IPS DF 6.9 (cell line): ENCODE measurements at regions not wholly inside any gene's neighbourhood (a gene's known extent, or its start where the extent isn't known, plus 50 kb on each side); places are given as distances from the start of the nearest gene placed in this dataset.

ENCODE experiments used
- DNase-seq: peaks from one replicate; pipeline ENCODE4 v3.0.0-alpha.2; 2013; ENCODE audit warnings: low read depth, low spot score
- H3K27ac ChIP-seq: one replicate; pipeline ENCODE4 v1.5.1; 2013; ENCODE audit warnings: low read length, control low read depth
- H3K27me3 ChIP-seq: 2 replicates; pipeline ENCODE4 v1.6.1; 2013; ENCODE audit warnings: mild to moderate bottlenecking, low read length; ENCODE audit not compliant: control insufficient read depth, insufficient read depth
- H3K36me3 ChIP-seq: 2 replicates; pipeline ENCODE4 v1.6.1; 2013; ENCODE audit warnings: low read length; ENCODE audit not compliant: control insufficient read depth, insufficient read depth
- H3K4me1 ChIP-seq: 2 replicates; pipeline ENCODE4 v1.6.1; 2013; ENCODE audit warnings: low read length; ENCODE audit not compliant: control insufficient read depth, insufficient read depth
- H3K4me3 ChIP-seq: 2 replicates; pipeline ENCODE4 v1.5.1; 2013; ENCODE audit warnings: mild to moderate bottlenecking, low read length
- H3K9me3 ChIP-seq: 2 replicates; pipeline ENCODE4 v1.6.1; 2013; ENCODE audit warnings: low read length, inconsistent platforms; ENCODE audit not compliant: control insufficient read depth, insufficient read depth
- WGBS: extraction: QIAGEN DNeasy Blood & Tissue Kit; methylation state at CpG from one replicate; pipeline ENCODE4 v1.1.7; 2013; ENCODE audit warnings: mixed read lengths, missing lambda C conversion rate; ENCODE audit not compliant: insufficient read length, insufficient coverage; 5-methylcytosine and 5-hydroxymethylcytosine counted together

GRCh38 chr13:60757501-60758215 is 360.6 kb downstream of the TDRD3 start:
- no peak for DNase-seq
- WGBS = no CpG with 5 or more reads among the region's 7 CpGs
- H3K4me3 ChIP-seq = no peak overlapping the region
- no peak overlapping the region for H3K27ac ChIP-seq
- H3K4me1 ChIP-seq = peaks cover 2% of the 10 kb centered on the region; the same call in 1 of the 2 replicates
- H3K36me3 ChIP-seq = no peaks in the 10 kb centered on the region
- no peaks in the 10 kb centered on the region for H3K9me3 ChIP-seq
- H3K27me3 ChIP-seq = no peaks in the 10 kb centered on the region

DNA sequence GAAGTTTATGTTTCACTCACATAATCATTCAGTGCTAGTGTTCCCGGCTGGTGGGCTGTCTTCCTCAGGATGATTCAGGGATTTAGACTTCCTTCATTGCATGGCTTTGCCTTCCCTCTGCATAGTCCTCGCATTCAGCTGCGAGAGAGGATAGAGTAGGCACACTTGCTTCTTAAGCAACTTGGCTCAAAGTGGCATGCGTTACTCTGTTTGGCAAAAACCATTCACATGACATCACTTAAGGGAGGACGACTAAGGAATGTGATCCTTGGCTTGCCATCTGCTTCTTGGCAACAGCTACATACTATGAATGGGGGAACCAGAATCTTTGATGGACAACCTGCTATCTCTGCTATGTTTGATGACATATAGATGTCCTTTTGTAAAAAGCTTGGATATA is 359.3 kb downstream of the TDRD3 start:
- Histone ChIP-seq H3K27me3 (no peaks in the 10 kb centered on the region), H3K4me3 (no peak overlapping the region), H3K36me3 (no peaks in the 10 kb centered on the region), H3K27ac (no peak overlapping the region), H3K4me1 (peaks cover 2% of the 10 kb centered on the region; the same call in 1 of the 2 replicates), H3K9me3 (no peaks in the 10 kb centered on the region)
- WGBS = no CpG with 5 or more reads among the region's 5 CpGs
- no peak for DNase-seq

DNA sequence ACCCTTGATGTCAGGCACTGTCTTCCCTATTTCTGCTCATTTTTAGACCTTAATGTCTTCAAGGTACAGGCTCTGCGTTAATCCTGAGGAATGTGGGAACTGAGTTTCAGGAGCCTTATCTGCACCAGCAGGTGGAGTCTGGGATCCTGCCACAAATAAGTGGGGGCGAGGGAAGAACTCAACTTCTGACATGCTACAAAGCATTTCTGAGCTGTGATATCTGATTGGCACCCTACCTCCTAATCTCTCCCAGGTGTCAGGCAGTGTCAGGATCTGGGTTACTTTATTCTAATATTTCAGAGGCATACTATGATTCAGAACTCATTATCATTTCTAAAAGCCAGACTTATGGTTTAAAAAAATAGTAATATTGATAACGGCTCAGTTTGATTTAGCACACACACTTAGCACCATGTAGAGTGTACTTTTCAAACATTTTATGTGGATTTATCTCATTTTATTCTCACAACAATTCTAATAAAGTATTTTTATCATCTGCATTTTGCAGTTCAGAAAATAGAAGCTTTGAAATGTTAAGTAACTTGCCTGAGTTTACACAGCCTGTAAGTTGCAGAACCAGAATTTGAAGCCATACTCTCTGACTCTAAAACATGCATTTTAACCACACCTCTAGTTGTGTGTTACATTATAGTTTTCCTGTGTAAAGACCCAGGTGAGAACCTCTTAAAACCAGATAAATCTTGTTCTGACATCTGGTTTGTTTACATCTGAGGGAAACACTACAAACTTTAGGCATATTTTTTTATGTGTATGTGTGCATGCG is 358.6 kb downstream of the TDRD3 start:
- Histone ChIP-seq H3K27ac (no peak overlapping the region), H3K9me3 (no peaks in the 10 kb centered on the region), H3K4me3 (no peak overlapping the region), H3K27me3 (no peaks in the 10 kb centered on the region), H3K36me3 (no peaks in the 10 kb centered on the region), H3K4me1 (peaks cover 2% of the 10 kb centered on the region; the same call in 1 of the 2 replicates)
- WGBS = no CpG with 5 or more reads among the region's 4 CpGs
- peak; percentile 39 for DNase-seq

DNA sequence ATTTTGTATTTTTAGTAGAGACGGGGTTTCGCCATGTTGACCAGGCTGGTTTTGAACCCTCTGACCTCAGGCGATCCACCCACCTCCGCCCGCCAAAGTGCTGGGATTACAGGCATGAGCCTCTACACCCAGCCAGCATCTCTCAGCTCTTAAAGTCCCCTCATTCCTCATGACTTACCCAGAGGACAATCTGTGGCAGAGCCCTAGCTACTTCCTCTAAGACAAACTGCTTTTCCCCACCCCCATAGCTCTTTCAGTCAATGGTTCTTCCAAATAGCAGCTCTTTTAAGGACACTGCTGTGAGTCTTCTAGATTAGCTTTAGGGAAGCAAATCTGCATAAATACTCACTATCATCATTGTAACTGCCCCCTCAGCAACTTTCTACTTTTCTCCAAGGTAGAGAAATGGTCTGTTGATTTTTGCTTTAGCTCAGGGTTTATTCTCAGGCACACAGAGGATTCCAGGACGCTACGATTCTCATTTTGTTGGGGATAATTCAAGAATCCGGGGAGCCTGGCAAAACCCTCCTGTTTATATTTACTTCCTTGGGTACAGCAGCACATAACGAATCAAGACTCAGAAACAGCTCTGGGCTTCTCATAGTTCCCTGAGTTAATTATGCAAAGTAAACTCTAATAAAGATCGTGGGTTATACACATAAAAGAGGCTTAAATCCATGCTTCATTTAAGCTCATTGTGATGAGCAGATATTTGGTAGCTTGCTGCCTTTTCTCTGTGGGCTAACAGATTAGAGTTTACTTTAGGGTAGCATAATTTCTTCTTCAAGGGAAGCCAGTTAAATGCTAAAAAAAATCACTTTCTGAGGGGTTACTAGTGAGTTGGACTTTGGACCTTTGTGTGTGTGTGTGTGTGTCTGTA is 357.4 kb downstream of the TDRD3 start:
- Histone ChIP-seq H3K36me3 (no peaks in the 10 kb centered on the region), H3K4me1 (peaks cover 2% of the 10 kb centered on the region; the same call in 1 of the 2 replicates), H3K4me3 (no peak overlapping the region), H3K27ac (no peak overlapping the region), H3K9me3 (no peaks in the 10 kb centered on the region), H3K27me3 (no peaks in the 10 kb centered on the region)
- no peak for DNase-seq
- no CpG with 5 or more reads among the region's 10 CpGs for WGBS

- H3K4me1 ChIP-seq = peaks cover 2% of the 10 kb centered on the region; the same call in 1 of the 2 replicates
- WGBS = no CpG with 5 or more reads among the region's 1 CpG
- H3K27ac ChIP-seq = no peak overlapping the region
These were observed 356.6 kb downstream of the TDRD3 start for GRCh38 chr13:60753641-60754040.

GRCh38 chr13:60745343-60745742 is 348.3 kb downstream of the TDRD3 start:
- no CpG with 5 or more reads among the region's 3 CpGs for WGBS
- H3K27ac ChIP-seq = no peak overlapping the region
- no peaks in the 10 kb centered on the region for H3K36me3 ChIP-seq
- no peaks in the 10 kb centered on the region for H3K9me3 ChIP-seq
- no peaks in the 10 kb centered on the region for H3K27me3 ChIP-seq
- no peak for DNase-seq
- H3K4me3 ChIP-seq = no peak overlapping the region
- H3K4me1 ChIP-seq = no peaks in the 10 kb centered on the region

More at GRCh38 chr13:60753641-60754040, 356.6 kb downstream of the TDRD3 start:
- no peak for DNase-seq
- Histone ChIP-seq H3K36me3 (no peaks in the 10 kb centered on the region), H3K9me3 (no peaks in the 10 kb centered on the region), H3K27me3 (no peaks in the 10 kb centered on the region), H3K4me3 (no peak overlapping the region)

DNA sequence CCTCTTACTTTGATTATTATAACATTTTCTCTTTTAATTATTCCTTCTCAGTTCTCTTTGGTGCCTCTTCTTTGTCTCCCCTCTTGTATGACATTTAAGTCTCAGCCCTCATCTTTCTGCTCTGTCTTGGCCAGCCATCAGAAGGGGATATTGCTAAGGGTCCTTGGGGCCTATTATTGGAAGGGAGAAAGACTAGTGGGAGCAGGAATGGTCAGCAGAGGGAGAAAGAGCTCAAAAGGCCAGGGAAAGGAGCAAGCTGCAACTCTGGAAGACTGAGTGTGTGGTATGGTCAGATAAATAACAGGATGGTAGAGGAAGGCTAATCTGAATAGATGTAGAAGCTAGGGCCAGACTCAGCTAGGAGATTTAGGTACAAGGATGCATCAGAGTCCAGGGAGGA is 336.9 kb downstream of the TDRD3 start:
- Histone ChIP-seq H3K27ac (no peak overlapping the region), H3K27me3 (no peaks in the 10 kb centered on the region), H3K9me3 (no peaks in the 10 kb centered on the region), H3K4me1 (no peaks in the 10 kb centered on the region), H3K4me3 (no peak overlapping the region), H3K36me3 (no peaks in the 10 kb centered on the region)
- no peak for DNase-seq

- DNase-seq = no peak
- no peaks in the 10 kb centered on the region for H3K9me3 ChIP-seq
- no peaks in the 10 kb centered on the region for H3K4me1 ChIP-seq
- no peak overlapping the region for H3K4me3 ChIP-seq
- H3K27ac ChIP-seq = no peak overlapping the region
- WGBS = no CpG with 5 or more reads among the region's 2 CpGs
- no peaks in the 10 kb centered on the region for H3K36me3 ChIP-seq
- no peaks in the 10 kb centered on the region for H3K27me3 ChIP-seq
These were observed 330.1 kb downstream of the TDRD3 start for GRCh38 chr13:60727140-60727539.

- H3K27ac ChIP-seq = no peak overlapping the region
- DNase-seq = no peak
- WGBS = no CpG with 5 or more reads among the region's 3 CpGs
These were observed 324.0 kb downstream of the TDRD3 start for GRCh38 chr13:60721063-60721462.

GRCh38 chr13:60720590-60720989 is 323.6 kb downstream of the TDRD3 start:
- WGBS = no CpG with 5 or more reads among the region's 3 CpGs
- no peaks in the 10 kb centered on the region; the same call in 1 of the 2 replicates for H3K9me3 ChIP-seq
- no peak overlapping the region for H3K4me3 ChIP-seq
- no peak for DNase-seq
- H3K4me1 ChIP-seq = no peaks in the 10 kb centered on the region
- H3K27ac ChIP-seq = no peak overlapping the region
- no peaks in the 10 kb centered on the region for H3K36me3 ChIP-seq
- no peaks in the 10 kb centered on the region for H3K27me3 ChIP-seq

More at GRCh38 chr13:60721063-60721462, 324.0 kb downstream of the TDRD3 start:
- Histone ChIP-seq H3K4me1 (no peaks in the 10 kb centered on the region), H3K36me3 (no peaks in the 10 kb centered on the region), H3K27me3 (no peaks in the 10 kb centered on the region), H3K9me3 (no peaks in the 10 kb centered on the region; the same call in 1 of the 2 replicates), H3K4me3 (no peak overlapping the region)
